ENCODE measurements at regions not wholly inside any gene's neighbourhood (a gene's known extent, or its start where the extent isn't known, plus 50 kb on each side); places are given as distances from the start of the nearest gene placed in this dataset.

GRCh38 chr10:78358351-78358750 is 324.7 kb downstream of the RPS24 start:
- H3K36me3 Mint-ChIP-seq (ENCODE audit: low read depth), result no peaks in the 10 kb centered on the region
- H3K4me3 Mint-ChIP-seq, result no peak overlapping the region
- CTCF ChIA-PET, result interaction anchor here (0.6 kb wide), 2 partner anchors 34 to 66 kb away, joined by 3 to 5 read pairs; no protein-coding TSS in a partner anchor
- intact Hi-C loops (cut with DNase I, micrococcal nuclease), result no loop called here
- peaks cover 19% of the 10 kb centered on the region for H3K4me1 Mint-ChIP-seq
- no peaks in the 10 kb centered on the region for H3K9me3 Mint-ChIP-seq (ENCODE audit: low read depth)
- ATAC-seq, result no peak
- DNase-seq, result no peak
- POLR2A ChIA-PET, result no interaction called here
- H3K27me3 Mint-ChIP-seq, result no peaks in the 10 kb centered on the region
- no peak overlapping the region for H3K27ac Mint-ChIP-seq

DNA sequence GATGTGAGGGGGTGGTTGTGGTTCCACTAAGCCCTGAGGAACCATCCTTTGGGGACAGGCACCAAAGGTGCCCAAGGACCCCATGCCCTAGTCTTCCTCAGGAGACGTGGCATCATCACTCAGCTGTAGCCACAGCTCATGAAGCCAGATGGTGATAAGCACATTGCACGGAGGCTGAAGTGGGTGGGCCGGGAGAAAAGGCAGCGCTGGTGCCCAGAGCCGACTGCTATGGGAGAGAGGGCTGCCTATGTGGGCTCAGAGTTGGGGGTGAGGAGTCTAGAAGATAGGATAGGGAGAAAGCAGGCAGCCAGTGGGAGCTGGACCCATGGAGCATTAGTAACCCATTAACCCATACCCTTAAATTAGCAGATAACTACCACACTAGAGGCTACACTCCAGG is 325.3 kb downstream of the RPS24 start:
- ChIA-PET CTCF (no interaction called here), POLR2A (no interaction called here)
- DNase-seq (no peak), ATAC-seq (no peak)
- H3K9me3 Mint-ChIP-seq (ENCODE audit: low read depth), result no peaks in the 10 kb centered on the region
- intact Hi-C loops (cut with DNase I, micrococcal nuclease), result no loop called here
- H3K4me3 Mint-ChIP-seq, result no peak overlapping the region
- no peak overlapping the region for H3K27ac Mint-ChIP-seq
- H3K36me3 Mint-ChIP-seq (ENCODE audit: low read depth), result no peaks in the 10 kb centered on the region
- peaks cover 19% of the 10 kb centered on the region for H3K4me1 Mint-ChIP-seq
- H3K27me3 Mint-ChIP-seq, result no peaks in the 10 kb centered on the region

GRCh38 chr10:78359640-78360091 is 326.0 kb downstream of the RPS24 start:
- intact Hi-C loops (cut with DNase I, micrococcal nuclease), result no loop called here
- no peaks in the 10 kb centered on the region for H3K27me3 Mint-ChIP-seq
- no peaks in the 10 kb centered on the region for H3K9me3 Mint-ChIP-seq (ENCODE audit: low read depth)
- H3K4me1 Mint-ChIP-seq, result peaks cover 19% of the 10 kb centered on the region
- no peaks in the 10 kb centered on the region for H3K36me3 Mint-ChIP-seq (ENCODE audit: low read depth)
- no peak for ATAC-seq
- no peak overlapping the region for H3K4me3 Mint-ChIP-seq
- no peak for DNase-seq
- ChIA-PET CTCF (no interaction called here), POLR2A (no interaction called here)
- H3K27ac Mint-ChIP-seq, result no peak overlapping the region

GRCh38 chr10:78360284-78360683 is 326.6 kb downstream of the RPS24 start:
- no peak overlapping the region for H3K27ac Mint-ChIP-seq
- H3K4me1 Mint-ChIP-seq, result peaks cover 19% of the 10 kb centered on the region
- H3K4me3 Mint-ChIP-seq, result no peak overlapping the region
- POLR2A ChIA-PET, result no interaction called here
- intact Hi-C loops (cut with DNase I, micrococcal nuclease), result no loop called here
- no peaks in the 10 kb centered on the region for H3K9me3 Mint-ChIP-seq (ENCODE audit: low read depth)
- no peaks in the 10 kb centered on the region for H3K27me3 Mint-ChIP-seq
- CTCF ChIA-PET, result no interaction called here
- H3K36me3 Mint-ChIP-seq (ENCODE audit: low read depth), result no peaks in the 10 kb centered on the region
- no peak for ATAC-seq
- no peak for DNase-seq

GRCh38 chr10:78361031-78361430 is 327.4 kb downstream of the RPS24 start:
- Mint-ChIP-seq H3K4me3 (no peak overlapping the region), H3K9me3 (ENCODE audit: low read depth) (no peaks in the 10 kb centered on the region), H3K36me3 (ENCODE audit: low read depth) (no peaks in the 10 kb centered on the region), H3K4me1 (peaks cover 19% of the 10 kb centered on the region), H3K27me3 (no peaks in the 10 kb centered on the region), H3K27ac (no peak overlapping the region)
- intact Hi-C loops (cut with DNase I, micrococcal nuclease), result no loop called here
- ChIA-PET CTCF (no interaction called here), POLR2A (no interaction called here)
- DNase-seq (peak; percentile 13), ATAC-seq (peak; percentile 47)

DNA sequence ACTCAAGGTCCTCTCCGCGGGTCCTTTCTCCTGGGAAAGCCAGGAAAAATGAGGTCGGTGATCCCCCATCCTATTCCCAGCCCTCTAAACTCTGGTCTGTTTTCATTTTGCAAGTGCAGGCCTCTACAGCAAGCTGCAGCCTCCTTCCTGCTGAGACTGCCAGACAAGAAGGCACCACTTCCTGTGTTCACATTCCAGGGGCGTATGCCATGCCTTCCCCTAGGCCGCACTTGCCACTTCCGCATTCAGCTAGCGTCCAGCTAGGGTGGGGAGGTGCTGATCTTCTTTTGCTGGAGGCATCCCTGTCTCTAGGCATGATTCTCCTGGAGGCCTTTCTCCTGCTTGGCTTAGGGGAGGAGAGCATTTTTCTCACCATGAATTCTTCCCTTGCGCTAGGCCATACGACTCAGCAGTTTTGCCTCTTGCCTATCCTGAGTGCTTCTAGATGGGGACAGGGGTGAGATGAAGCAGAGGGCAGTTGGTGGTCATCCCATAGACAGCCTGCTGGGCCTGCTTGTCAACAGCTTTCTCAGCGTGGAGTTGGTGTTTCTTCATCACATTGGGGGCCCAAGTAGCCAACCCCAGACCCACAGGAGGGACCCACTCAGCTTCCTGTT is 328.9 kb downstream of the RPS24 start:
- no peak for ATAC-seq
- H3K36me3 Mint-ChIP-seq (ENCODE audit: low read depth), result no peaks in the 10 kb centered on the region
- ChIA-PET CTCF (no interaction called here), POLR2A (no interaction called here)
- H3K4me3 Mint-ChIP-seq, result no peak overlapping the region
- peak; percentile 17 for DNase-seq
- H3K9me3 Mint-ChIP-seq (ENCODE audit: low read depth), result no peaks in the 10 kb centered on the region
- H3K27ac Mint-ChIP-seq, result peak overlapping the region; percentile 61
- H3K4me1 Mint-ChIP-seq, result peaks cover 19% of the 10 kb centered on the region
- no peaks in the 10 kb centered on the region for H3K27me3 Mint-ChIP-seq
- intact Hi-C loops (cut with DNase I, micrococcal nuclease), result no loop called here

- intact Hi-C loops (cut with DNase I, micrococcal nuclease), result no loop called here
- Mint-ChIP-seq H3K9me3 (ENCODE audit: low read depth) (no peaks in the 10 kb centered on the region), H3K36me3 (ENCODE audit: low read depth) (no peaks in the 10 kb centered on the region), H3K27ac (no peak overlapping the region), H3K27me3 (no peaks in the 10 kb centered on the region), H3K4me1 (peaks cover 19% of the 10 kb centered on the region), H3K4me3 (no peak overlapping the region)
- ChIA-PET CTCF (no interaction called here), POLR2A (no interaction called here)
- ATAC-seq (no peak), DNase-seq (no peak)
These were observed 329.5 kb downstream of the RPS24 start for GRCh38 chr10:78363190-78363589.

DNA sequence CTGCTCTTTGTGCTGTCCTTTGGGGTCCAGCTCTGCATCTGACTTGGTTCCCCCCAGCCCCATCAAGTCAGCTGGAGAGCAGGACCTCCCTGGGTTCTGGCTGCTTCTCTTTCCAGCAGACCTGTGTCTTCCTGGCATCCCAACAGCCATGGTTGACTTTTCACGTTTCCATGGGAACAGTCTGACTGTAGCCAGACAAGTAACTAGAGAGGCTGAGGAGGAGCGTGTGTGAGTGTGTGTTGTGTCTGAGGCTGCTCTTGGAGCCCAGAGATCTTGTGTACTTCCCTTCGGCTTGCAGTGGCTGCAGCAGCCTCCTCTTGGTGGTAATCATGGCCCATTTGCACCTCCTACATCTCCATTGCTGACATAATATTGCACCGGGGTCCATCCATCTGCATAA is 332.0 kb downstream of the RPS24 start:
- ATAC-seq, result no peak
- Mint-ChIP-seq H3K27ac (no peak overlapping the region), H3K36me3 (ENCODE audit: low read depth) (no peaks in the 10 kb centered on the region), H3K27me3 (no peaks in the 10 kb centered on the region), H3K4me3 (no peak overlapping the region), H3K9me3 (ENCODE audit: low read depth) (no peaks in the 10 kb centered on the region), H3K4me1 (peaks cover 19% of the 10 kb centered on the region)
- POLR2A ChIA-PET, result no interaction called here
- intact Hi-C loops (cut with DNase I, micrococcal nuclease), result no loop called here
- DNase-seq, result no peak
- CTCF ChIA-PET, result no interaction called here

DNA sequence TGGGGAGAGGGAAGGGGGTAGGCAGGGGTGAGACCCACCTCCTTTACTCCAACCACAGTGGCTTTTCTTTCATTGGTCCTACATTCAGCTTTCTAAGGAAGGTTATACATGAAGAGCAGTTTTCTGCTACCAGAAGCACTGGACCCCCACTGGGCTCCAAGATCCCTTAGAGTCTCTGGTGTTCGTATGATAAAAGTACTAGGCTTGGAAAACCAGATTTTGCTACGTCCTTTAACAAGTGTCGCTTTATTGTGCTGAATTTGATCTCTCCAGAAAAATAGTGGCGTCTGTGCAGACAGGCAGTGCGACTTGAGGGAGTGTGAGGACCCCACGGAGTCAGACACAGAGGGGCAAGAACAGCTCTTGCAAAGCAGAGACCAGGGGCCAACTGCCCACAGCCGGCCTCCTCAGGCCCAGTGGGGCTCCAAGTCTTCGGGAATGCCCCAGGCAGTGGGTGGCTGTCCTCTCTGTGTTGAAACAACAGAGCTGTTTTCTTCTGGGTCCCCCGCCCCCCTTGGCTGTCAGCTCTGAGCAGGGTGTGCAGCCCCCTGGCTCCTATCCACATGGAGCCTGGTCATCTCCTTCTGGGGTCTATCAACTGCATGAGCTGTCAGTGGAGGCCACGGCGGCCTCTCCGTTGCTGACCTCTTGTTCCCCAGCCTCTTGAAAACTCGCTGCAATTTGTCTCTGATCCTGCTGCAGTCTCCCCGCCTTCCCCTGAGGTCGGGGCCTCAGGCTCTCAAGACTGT is 333.2 kb downstream of the RPS24 start:
- intact Hi-C loops (cut with DNase I, micrococcal nuclease), result no loop called here
- POLR2A ChIA-PET, result no interaction called here
- H3K4me1 Mint-ChIP-seq, result peaks cover 9% of the 10 kb centered on the region
- CTCF ChIA-PET, result interaction anchor here (0.9 kb wide), 1 partner anchor 13 kb away, joined by 3 read pairs; no protein-coding TSS in a partner anchor
- ATAC-seq (no peak), DNase-seq (no peak)
- no peak overlapping the region for H3K4me3 Mint-ChIP-seq
- H3K27ac Mint-ChIP-seq, result no peak overlapping the region
- no peaks in the 10 kb centered on the region for H3K9me3 Mint-ChIP-seq (ENCODE audit: low read depth)
- H3K27me3 Mint-ChIP-seq, result no peaks in the 10 kb centered on the region
- H3K36me3 Mint-ChIP-seq (ENCODE audit: low read depth), result no peaks in the 10 kb centered on the region

DNA sequence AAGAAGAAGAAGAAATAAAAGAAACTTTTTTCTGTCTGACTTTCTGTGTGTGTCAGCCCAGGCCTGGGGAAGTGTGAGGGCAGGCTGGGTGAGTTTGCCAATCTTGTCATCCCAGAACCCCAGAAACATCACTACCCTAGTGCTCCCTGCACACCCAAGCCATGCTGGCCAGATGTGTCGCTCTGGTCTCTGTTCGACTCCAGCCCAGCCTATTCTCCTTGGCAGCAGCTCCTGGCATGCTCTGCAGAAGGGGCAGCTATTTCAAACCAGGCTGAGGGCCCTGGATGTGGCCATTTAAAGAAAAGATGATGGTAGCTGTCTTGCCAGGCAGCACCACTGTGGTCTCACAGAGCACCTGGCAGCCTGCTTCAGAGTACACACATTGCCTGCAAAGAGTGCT is 334.1 kb downstream of the RPS24 start:
- ChIA-PET CTCF (no interaction called here), POLR2A (no interaction called here)
- Mint-ChIP-seq H3K4me3 (no peak overlapping the region), H3K4me1 (peaks cover under 1% of the 10 kb centered on the region), H3K36me3 (ENCODE audit: low read depth) (no peaks in the 10 kb centered on the region), H3K27me3 (no peaks in the 10 kb centered on the region), H3K27ac (no peak overlapping the region), H3K9me3 (ENCODE audit: low read depth) (no peaks in the 10 kb centered on the region)
- intact Hi-C loops (cut with DNase I, micrococcal nuclease), result no loop called here
- no peak for ATAC-seq
- no peak for DNase-seq

GRCh38 chr10:78371136-78371535 is 337.5 kb downstream of the RPS24 start:
- no peaks in the 10 kb centered on the region for H3K36me3 Mint-ChIP-seq (ENCODE audit: low read depth)
- no peaks in the 10 kb centered on the region for H3K27me3 Mint-ChIP-seq
- no peak overlapping the region for H3K4me3 Mint-ChIP-seq
- no peaks in the 10 kb centered on the region for H3K4me1 Mint-ChIP-seq
- H3K9me3 Mint-ChIP-seq (ENCODE audit: low read depth), result no peaks in the 10 kb centered on the region
- no peak overlapping the region for H3K27ac Mint-ChIP-seq
- POLR2A ChIA-PET, result no interaction called here
- ATAC-seq (no peak), DNase-seq (no peak)
- intact Hi-C loops (cut with DNase I, micrococcal nuclease), result no loop called here
- CTCF ChIA-PET, result interaction anchor here (0.6 to 0.7 kb wide), 2 partner anchors 279 to 677 kb away, joined by 3 to 4 read pairs; no protein-coding TSS in a partner anchor

- no peaks in the 10 kb centered on the region for H3K9me3 Mint-ChIP-seq (ENCODE audit: low read depth)
- no peak for DNase-seq
- ChIA-PET POLR2A (no interaction called here), CTCF (no interaction called here)
- no peaks in the 10 kb centered on the region for H3K27me3 Mint-ChIP-seq
- intact Hi-C loops (cut with DNase I, micrococcal nuclease), result no loop called here
- no peaks in the 10 kb centered on the region for H3K36me3 Mint-ChIP-seq (ENCODE audit: low read depth)
- H3K4me3 Mint-ChIP-seq, result no peak overlapping the region
- no peaks in the 10 kb centered on the region for H3K4me1 Mint-ChIP-seq
- H3K27ac Mint-ChIP-seq, result no peak overlapping the region
- ATAC-seq, result no peak
These were observed 339.1 kb downstream of the RPS24 start for GRCh38 chr10:78372806-78373205.

Data from activated CD4-positive, alpha-beta T cell treated with anti-CD3 and anti-CD28 coated beads for 36 hours (primary cell).